H4 (cell line): ENCODE measurements at regions not wholly inside any gene's neighbourhood (a gene's known extent, or its start where the extent isn't known, plus 50 kb on each side); places are given as distances from the start of the nearest gene placed in this dataset.

Experiments
- DNase-seq: peaks from one replicate; pipeline ENCODE4 v3.0.0-alpha.2; 2015; ENCODE audit warnings: low spot score

DNA sequence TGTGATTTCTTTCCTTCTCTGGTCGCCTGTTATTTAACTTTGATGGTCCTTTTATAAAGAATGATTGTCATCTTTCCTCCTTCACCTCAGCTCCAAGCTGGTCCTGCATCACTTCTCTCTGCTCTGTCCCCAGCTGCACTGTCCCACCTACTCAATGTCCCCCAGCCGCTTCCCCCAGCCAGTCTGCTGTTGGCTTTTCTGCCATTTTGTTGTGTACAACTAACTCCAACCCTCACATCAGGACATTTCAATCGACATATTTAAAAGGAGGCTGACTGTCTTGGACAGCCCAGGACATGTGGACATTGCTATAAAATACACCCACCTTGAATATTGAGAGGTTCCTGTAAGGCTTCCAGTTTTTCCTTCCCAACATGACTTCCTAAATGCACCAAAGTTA lies 193.8 kb upstream of the RGMA start:
- no peak for DNase-seq

DNA sequence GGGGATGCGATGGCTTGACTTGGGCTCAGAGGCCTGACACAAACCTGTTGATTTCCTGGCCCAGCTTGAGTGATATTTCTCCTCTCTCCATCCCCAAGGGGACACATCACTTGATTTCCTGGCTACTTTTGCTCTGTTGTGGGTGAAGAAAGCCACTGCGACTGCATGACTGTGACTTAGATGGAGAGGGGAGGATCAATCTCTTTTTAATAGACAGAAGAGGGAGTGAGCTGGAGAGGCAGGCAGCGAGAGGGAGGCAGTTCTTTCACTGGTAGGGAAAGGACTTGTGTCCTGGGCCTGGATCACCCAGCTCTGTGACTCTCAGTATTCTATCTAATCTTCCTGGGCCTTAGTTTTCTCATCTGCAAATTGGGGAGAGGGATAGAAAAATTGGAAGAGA lies 189.8 kb upstream of the RGMA start:
- no peak for DNase-seq

DNA sequence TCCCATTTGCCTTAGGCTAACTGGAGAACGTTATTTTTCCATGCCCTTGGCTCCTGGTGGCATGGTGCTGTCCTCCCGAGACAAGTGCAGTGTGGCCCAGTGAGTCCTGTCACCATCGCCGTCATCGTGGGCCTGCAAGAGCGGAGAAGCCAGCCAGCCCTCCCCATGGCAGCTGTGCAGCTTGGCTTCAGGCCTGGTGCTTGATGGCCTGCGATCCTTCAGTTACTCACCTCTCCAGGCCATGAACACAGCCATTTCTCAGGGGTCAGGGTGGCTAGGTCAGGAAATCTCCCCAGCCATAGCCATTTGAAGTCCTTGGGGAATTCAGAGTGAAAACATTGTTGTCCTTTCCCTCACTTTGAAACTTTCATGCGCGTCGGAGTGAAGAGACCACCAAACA lies 189.0 kb upstream of the RGMA start:
- no peak for DNase-seq

DNA sequence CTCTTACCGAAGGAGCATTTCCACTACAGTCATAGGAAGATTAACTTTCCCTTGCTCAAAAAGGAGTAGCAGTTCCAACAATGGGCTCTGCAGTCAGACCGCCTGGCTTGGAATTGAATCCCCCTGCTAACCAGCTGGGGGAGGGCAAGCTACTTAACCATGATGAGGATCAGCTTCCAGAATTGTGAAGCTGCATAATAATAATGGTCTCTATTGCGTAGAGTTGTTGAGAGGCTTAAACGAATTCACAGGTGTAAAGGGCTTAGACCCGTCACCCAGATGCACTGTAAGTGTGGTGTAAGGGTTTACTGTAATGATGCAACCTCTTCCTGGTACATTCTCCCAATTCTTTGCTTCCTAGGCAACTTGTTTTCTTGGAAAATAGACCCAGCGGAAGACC lies 185.2 kb upstream of the RGMA start:
- DNase-seq = no peak

DNA sequence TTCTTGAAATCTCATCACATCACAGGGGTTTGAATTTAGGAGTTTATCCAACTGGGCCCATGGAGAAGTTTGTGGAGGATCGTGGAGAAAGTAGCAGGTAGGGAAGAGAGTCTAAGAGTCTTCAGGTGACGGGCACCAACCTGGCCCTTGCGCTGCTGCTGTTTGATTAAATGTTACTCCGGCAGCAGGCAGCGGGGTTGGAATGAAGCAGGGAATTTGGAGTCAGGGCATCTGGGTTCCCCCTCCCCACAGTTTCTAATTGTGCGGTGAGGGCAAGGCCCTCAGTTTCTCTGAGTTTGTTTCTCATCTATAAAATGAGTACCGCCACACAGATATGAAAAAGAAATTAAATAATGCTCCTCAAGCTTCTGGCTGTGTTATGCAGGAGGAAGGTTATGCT lies 182.9 kb upstream of the RGMA start:
- no peak for DNase-seq

DNA sequence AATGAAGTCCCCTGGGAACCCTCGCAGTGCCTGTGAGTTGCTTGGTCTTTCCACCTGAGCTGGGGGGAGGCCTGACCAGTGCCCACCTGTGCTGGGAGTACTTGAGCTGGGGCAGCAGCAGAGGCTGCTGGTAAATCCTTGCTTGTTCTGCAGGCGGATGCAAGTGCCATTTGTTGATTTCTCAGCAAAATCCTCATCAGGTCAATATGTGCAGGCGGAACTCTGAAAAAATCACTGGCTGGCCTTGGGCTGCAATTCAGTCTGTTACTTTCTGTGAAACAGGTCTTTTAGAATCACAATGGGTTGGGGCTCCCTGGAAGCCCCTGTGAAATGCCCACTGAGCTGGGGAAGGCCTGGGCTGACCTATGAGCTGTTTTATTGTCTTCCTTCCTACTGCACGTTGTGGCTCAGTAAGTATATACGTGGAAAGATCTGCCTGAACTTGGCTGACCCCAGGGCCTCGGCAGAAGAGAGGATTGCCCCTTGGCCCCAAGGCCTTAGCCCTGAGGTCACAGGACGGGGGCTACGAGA lies 182.0 kb upstream of the RGMA start:
- no peak for DNase-seq

DNA sequence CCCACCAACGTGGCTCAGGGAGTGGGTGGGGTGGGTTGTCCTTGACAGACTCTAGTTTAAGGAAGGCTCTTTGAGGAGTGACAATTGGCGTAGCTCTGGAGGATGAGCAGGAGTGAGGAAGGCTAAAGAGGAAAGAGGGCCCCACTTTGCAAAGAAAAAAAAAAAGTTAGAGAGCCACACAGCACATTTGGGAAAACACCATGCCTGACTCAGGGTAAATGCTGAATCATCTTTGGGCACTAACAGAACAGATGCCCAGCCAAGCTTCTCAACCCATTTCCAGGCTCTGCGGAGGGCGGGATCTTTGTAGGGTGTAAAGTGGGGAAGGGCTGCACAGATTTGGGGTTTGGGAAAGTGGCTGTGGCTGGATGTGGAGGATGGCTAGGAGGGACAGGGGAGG lies 179.1 kb upstream of the RGMA start:
- DNase-seq = no peak

DNA sequence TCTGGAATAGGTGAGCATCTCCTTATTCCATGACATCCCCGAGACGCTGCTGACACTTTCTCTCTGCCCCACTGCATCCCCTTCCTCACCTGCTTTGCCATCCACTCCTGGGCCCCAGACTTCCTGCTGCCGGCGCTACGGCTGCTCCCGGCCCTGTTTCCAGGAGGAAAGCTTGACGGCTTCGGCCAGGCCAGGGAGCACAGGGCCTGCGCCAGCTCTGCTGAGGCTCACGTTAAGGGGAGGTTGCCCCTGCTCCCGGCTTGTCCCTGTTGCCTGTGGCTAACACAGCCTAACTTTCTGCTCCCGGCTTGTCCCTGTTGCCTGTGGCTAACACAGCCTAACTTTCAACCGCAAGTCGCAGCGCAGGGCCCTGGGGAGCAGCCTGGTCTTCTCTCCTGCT lies 177.3 kb upstream of the RGMA start:
- no peak for DNase-seq

DNA sequence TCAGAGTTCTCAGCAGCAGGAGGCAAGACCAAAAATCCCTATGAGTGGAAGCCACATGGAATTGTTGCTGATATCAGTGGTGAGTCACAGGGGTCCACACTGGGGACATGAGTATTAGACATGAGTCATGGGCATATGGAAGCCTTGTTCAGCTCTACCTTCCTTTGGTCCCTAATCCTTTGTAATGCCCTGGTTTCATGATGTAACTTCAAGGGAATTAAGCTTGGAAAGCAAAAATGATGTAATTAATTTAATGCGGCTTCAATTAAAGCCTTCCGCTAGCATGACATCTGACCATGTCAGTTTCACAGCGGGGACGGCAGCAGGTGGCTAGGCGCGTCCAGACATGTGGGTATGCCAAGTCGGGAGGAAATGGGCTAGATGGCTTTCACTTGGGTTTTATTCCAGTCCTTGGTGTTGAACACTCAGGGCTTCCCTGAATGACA lies 176.1 kb upstream of the RGMA start:
- peak; percentile 25 for DNase-seq

DNA sequence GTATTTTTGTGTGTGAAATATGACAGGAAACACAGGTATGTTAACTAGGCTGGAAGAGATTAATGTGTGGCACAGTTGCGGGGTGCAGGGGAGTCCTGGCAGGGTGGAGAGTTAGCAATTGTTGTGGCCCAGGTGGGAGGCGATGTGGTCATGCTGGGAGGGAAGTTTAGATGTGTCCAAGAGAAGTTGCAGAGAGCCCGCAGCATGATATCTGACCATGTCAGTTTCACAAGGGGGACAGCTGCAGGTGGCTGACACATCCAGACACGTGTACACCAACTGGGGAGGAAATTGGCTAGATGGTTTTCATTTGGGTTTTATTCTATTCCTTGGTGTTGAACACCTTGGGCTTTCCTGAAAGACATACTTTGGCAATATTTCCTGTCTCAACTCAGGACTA lies 172.8 kb upstream of the RGMA start:
- DNase-seq = no peak

DNA sequence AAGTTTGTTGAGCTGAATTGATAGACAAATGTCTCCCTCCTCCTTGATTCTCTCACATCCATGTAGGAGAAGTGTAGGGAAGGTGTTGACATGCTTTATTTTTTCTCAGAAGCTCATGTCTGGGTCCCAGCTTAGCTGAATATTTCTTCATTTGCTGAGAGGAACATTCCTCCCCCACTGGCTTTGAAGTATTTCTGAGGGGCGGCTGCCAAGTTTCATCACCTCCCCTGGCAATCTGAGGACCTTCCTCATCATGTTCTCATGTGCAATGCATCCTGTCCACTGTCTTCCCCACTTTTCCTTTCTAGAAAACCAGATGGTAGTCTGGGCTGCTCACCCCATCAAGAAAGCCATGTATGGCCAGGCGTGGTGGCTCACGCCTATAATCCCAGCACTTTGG lies 168.9 kb upstream of the RGMA start:
- DNase-seq = no peak

DNA sequence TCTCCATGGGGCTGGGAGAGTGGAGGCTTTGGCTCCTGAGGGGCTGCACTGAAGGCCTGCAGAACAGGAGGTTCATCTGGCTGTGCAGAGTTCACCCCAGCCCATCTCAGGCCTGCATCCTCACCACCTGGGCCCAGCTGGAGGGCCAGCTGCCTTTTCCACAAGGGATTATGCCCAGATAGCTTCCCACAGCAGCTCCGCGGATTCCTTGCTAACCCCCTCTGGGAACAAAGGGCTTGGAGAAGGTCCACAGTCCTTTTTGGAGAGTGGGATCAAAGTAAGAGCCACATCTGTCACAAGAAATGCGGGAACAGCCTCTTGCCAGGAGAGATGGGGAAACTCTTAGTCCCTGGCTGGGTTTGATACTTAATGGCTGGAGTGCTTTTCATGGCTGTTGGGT lies 164.7 kb upstream of the RGMA start:
- DNase-seq = no peak

DNA sequence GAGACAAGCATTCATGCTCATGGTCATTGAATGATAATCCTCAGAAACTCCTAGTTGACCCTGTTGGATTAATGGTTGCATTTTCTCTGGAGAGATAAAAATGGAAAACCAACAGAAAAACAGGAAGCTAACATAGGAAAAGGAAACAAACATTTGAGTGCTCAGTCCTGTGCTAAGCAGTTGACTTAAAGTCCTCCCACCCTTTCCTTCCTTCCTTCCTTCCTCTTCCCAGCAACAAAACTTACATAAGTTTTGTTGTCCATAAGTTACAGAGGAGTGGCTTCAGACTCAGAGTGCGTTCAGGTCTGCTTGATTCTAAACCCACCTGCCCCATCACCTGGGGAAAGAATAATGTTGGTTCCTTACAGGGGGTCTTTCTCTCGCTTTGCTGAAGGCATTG lies 163.8 kb upstream of the RGMA start:
- DNase-seq = no peak

DNA sequence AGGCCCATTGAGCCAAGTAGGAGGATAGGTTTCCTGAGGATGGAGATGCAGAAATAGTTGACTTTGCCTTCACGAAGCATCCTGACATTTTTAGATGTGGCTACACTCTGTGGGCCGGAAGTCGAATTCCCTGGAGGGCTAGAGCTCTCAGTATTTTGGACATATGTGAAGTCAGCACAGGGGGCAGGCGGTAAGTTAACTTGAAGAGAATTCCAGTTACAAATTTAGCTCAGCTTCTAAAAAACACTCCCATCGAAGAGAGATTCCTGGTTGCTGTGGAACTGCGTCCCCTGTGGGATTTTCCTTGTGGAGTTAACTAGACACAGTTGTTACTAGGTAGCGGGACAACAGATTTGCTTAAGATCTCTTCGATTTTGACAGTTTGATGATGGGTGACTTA lies 161.9 kb upstream of the RGMA start:
- DNase-seq = no peak

DNA sequence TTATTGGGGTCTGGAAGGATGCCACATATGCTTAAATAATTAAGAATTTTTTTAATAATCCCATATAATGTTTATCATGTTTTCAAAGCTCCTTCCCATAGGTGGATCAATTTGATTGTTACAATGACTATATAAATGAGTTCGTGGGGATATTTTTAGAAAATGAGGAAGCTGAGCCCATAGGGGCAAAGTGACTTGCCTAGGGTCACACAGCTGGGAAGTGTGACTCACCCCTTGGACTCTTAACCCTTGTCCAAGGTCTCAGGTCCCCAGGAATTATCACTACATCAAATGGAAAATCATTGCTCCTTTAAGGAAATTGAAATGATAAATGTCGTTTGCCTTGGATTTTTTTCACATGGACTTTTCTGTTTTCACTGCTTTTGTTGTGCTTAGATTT lies 161.2 kb upstream of the RGMA start:
- DNase-seq = no peak

DNA sequence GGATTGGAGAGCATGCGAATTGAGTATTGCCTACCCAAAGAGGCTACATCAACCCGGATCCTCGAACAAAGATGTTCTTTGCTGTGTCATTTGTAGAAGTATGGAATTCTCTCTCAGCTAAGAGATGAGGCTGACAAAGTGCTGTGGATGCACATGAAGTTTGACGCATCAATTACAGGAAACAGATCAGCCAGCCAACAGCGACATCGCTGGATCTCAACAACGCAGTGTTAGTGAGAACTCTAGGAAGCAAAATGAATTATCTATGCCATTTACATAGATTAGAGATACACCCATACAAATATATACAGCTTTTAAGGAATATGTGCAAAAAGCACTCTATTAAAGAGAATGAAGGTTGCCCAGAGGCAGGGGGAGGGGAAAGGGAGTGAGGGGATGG lies 160.6 kb upstream of the RGMA start:
- no peak for DNase-seq

DNA sequence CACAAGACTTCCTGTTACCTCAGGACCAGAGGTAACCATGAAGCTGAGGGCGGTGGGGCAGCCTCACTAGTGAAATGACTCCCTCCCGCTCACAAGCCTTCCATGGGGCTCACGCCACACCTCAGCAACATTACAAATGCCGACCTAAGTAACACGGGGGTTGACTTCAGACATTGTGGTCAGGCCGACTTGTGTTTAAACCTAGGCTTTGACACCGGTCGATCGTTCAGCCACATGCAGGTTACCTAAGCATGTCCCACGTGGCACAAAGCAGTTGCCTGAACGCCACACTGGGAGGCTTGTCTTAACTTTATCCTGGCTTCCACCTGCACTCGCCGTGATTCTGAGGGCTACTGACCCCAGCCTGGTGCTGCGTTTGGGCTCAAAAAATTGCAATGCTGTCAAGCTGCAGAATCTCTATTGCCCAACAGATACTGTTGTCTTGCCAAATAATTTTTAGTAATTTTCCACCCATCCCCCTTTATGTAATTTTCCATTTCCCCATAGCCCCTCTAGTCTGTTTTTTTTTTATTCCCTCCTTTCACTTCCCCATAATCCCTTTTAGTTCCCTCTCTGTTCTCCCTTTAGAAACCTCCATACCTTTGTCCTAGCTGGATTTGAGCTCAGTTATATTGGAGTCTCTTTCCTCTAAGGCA lies 158.6 kb upstream of the RGMA start:
- no peak for DNase-seq

DNA sequence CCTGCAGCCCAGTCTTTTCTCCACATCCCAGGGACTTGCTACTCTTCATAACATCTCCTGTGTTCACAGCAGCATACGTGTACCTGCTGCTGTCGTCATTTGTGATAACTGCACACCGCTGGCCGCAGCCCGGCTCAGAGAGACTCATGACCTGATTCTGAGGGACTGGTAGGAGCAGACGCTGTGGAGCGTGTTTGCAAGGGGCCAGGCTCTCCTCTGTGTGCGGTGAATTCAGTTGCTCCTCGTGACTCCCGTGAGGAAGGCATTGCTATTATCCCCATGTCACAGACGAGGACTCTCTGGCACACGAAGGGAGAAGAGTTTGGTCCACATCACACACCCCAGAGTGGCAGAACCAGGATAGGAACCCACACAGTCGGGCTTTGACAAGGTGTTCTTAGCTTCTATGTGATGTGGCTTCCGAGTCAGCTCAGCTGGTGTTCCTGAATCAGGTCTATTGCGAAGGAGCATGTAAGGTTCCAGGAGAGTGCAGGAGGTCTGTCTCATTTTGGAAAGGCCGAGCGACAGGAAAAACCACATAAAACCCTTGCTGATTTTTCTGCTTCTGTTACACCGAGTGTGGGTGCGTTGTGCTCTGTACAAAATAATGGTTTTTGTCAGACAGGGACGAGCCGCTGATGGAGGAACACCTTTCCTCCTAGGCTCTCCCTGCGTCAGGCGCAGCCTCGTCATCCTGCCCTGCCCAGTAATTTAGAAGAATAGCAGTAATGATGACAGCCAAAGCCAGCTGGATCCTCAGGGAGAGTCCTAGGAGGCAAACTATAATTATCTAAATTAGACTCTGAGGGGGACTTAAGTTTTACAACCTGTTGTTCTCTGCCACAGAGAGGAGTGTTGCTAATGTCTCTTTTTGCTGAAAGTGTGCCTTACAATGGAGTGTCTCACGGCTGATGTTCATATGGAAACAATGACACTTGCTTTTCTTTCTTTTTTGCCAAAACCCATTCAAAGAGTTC lies 157.5 kb upstream of the RGMA start:
- DNase-seq = no peak

DNA sequence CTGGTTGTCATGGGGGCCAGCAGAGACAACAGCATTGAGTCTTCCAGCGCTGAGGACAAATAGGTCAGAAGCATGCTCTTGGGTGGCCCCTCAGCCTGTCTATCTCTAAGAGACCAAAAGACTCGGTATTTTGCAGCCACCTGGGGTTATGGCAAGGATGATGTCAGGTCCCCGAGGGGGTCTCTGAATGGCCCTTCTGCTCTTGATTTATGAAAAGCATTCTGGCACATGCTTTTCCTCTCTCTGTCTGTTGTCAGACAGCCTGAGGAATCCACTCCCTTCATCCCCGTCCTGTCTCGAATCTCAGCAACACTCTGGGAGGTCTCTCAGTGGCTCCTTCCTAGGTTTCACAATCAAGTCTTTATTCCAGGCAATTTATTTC lies 156.6 kb upstream of the RGMA start:
- no peak for DNase-seq

DNA sequence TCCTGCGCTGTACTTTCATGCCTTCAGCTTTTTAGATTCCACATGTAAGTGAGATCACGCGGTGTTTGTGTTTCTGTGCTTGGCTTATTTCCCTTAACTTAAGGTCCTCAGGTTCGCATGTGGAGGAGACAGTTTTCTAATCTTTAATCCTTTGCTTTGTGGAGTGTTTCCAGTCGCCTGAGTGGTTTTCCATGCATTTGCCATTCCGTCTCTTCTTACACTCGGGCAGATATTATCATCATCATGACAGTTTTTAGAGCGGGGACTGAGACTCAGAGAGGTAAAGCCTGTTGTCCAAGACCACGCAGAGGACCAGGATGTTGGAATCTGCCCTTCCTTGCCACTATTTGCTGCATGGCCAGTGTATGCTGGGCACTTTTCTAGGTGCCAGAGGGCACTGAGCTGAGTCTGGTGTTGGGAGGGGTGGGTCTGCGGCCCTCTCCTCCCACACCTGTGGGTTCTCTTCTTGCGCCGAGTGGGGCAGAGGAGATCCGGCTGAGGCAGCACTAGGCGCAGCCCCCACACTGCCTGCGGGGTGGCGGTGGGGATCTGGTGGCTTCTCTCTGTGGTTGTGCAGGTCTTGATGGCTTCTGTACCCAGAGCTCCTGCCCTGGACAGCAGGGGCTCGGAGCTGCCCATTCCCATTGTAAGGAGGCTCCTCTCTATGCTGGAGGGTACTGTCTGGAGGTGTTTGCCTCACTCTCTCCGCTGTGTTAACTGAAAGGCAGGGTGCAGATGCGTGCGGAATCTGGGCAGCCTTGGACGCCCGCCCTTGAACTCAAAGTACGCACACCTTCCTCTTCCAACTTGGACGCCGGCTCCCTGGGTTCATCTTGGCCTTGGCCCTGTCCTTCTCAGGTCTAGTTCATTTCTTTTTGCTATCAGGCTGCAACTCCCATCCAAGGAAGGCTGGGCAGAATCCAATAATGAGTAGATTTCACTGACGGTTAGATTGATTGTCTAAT lies 156.0 kb upstream of the RGMA start:
- no peak for DNase-seq

DNA sequence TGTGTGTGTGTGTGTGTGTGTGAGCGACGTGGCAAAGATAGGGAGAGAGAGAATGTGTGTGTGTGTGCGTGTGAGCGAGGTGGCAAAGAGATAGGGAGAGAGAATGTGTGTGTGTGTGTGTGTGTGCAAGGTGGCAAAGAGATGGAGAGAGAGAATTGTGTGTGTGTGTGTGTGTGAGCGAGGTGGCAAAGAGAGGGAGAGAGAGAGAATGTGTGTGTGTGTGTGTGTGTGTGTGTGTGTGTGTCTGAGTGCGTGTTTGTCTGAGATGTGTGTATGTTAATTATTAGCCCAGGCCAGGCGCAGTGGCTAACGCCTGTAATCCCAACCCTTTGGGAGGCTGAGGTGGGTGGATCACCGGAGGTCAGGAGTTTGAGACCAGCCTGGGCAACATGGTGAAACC lies 154.6 kb upstream of the RGMA start:
- DNase-seq = no peak
